ENCODE measurements at regions not wholly inside any gene's neighbourhood (a gene's known extent, or its start where the extent isn't known, plus 50 kb on each side); places are given as distances from the start of the nearest gene placed in this dataset.

GRCh38 chr18:76697441-76697901 is 124.9 kb upstream of the ZNF236 start:
- Histone ChIP-seq H3K18ac (ENCODE audit: low read depth, low read length) (no peak overlapping the region), H2BK20ac (ENCODE audit: low read depth, low read length) (no peak overlapping the region), H3K4me3 (ENCODE audit: insufficient read depth, low read depth, low read length) (no peak overlapping the region), H3K9ac (ENCODE audit: low read depth, low read length) (no peak overlapping the region), H4K91ac (ENCODE audit: insufficient read depth, low read depth, low read length) (no peak overlapping the region), H3K4me1 (ENCODE audit: control insufficient read depth, insufficient read depth, low read length) (no peaks in the 10 kb centered on the region), H4K20me1 (ENCODE audit: insufficient read depth, low read length) (no peaks in the 10 kb centered on the region), H4K8ac (ENCODE audit: low read depth in 2 of 2, low read length in 2 of 2) (0 out of 4 replicates have a peak overlapping the region, but pooled peaks of 1 of the 2 experiments have one; percentile 10), H2AK9ac (replicated peaks; ENCODE audit: low read depth, low read length, poor library complexity) (no peak overlapping the region), H3K4me2 (ENCODE audit: low read depth, low read length) (peak overlapping the region; percentile 10), H2BK120ac (ENCODE audit: low read depth, low read length) (no peak overlapping the region), H3K56ac (ENCODE audit: extremely low read depth, insufficient read depth, low read length) (no peak overlapping the region), H3K36me3 (ENCODE audit: control insufficient read depth, insufficient read depth, low read length) (no peaks in the 10 kb centered on the region), H2BK15ac (ENCODE audit: low read depth, low read length) (no peak overlapping the region), H3K9me1 (ENCODE audit: insufficient read depth, low read length) (no peaks in the 10 kb centered on the region), H2AK5ac (ENCODE audit: low read depth, low read length) (no peak overlapping the region), H3K27ac (ENCODE audit: insufficient read depth, low read length) (no peak overlapping the region), H3K23ac (ENCODE audit: low read depth, low read length) (no peak overlapping the region), H3K14ac (replicated peaks; ENCODE audit: low read depth, low read length) (no peak overlapping the region), H4K5ac (ENCODE audit: low read depth, low read length) (no peak overlapping the region), H3K27me3 (ENCODE audit: control insufficient read depth, insufficient read depth, low read length) (peaks cover 13% of the 10 kb centered on the region), H2AFZ (replicated peaks; ENCODE audit: low read length, poor library complexity) (peak overlapping the region; percentile 39), H3K4ac (ENCODE audit: low read depth, low read length) (no peak overlapping the region), H2BK5ac (ENCODE audit: low read depth, low read length, poor library complexity, severe bottlenecking) (no peak overlapping the region), H3K9me3 (ENCODE audit: control insufficient read depth, insufficient read depth, low read length) (peaks cover 2% of the 10 kb centered on the region), H3K79me1 (ENCODE audit: low read depth in 1 of 2, low read length in 2 of 2) (no peaks in the 10 kb centered on the region)
- DNase-seq (peak; percentile 12), ATAC-seq (ENCODE audit: low read depth) (peak; percentile 80)
- POLR2A ChIA-PET (ENCODE audit: unreplicated experiment): no interaction called here
- 18% methylated on average over 4 of the region's 13 CpGs; no CpG with 5 or more reads in 1 of the 2 experiments for WGBS, 2 experiments (ENCODE audit: extremely low coverage in 2 of 2, insufficient read length in 1 of 2)
- dilution Hi-C loops (cut with HindIII; ENCODE audit: low sequenced_read_pairs, unreplicated experiment): no loop called here
- CTCF ChIA-PET: no interaction called here
- BruUV-seq (replicated peaks): no TSS peak
- intact Hi-C loops (cut with micrococcal nuclease): no loop called here
- TF ChIP-seq CEBPB (IDR thresholded peaks at IDR 0.05; ENCODE audit: low read depth, low read length) (no peak), MAZ (IDR thresholded peaks at IDR 0.05; ENCODE audit: borderline replicate concordance, low read depth, low read length) (peak; percentile 56; the same call in 1 of the 2 replicates)
- in situ Hi-C loops (cut with MboI; ENCODE audit: low sequenced_read_pairs): no loop called here

All from IMR-90 (cell line).